T47D (cell line): ENCODE measurements at regions not wholly inside any gene's neighbourhood (a gene's known extent, or its start where the extent isn't known, plus 50 kb on each side); places are given as distances from the start of the nearest gene placed in this dataset.
"Not testable (repeated sequence)": the region's sequence is repeated elsewhere in the genome, so short reads cannot be mapped to it uniquely, and the experiment has no call there.

Source experiments
- DNase-seq, 2 experiments: peaks; one replicate each; pipeline versions ENCODE4 v3.0.0 to v3.0.0-alpha.2; 2011 to 2012; ENCODE audit warnings: low read depth in 1 of 2, low spot score in 1 of 2
- JUND ChIP-seq: IDR thresholded peaks from 2 replicates; pipeline ENCODE4 v1.6.1; 2012; ENCODE audit warnings: low read depth
- in situ Hi-C: cut with HindIII; loops from 2 replicates; pipeline ENCODE4 v1.10.0; 2016; ENCODE audit warnings: low sequenced_read_pairs, low pct_unique_long_range_greater_than_20kb

- DNase-seq = no peak
- in situ Hi-C loops = no loop called here
- no peak for TF ChIP-seq JUND
Observed at GRCh38 chr2:195356920-195357440, 300.0 kb upstream of the SLC39A10 start.

GRCh38 chr2:195356026-195356425, 301.0 kb upstream of the SLC39A10 start:
- DNase-seq = no peak
- in situ Hi-C loops = no loop called here
- TF ChIP-seq JUND = no peak

- no peak for TF ChIP-seq JUND
- in situ Hi-C loops = no loop called here
- no peak for DNase-seq
Observed at GRCh38 chr2:195352581-195352980, 304.4 kb upstream of the SLC39A10 start.

GRCh38 chr2:195343942-195344530, 313.0 kb upstream of the SLC39A10 start:
- in situ Hi-C loops = no loop called here
- TF ChIP-seq JUND = no peak
- DNase-seq = no peak

GRCh38 chr2:195343540-195343939, 313.5 kb upstream of the SLC39A10 start:
- no peak for DNase-seq
- TF ChIP-seq JUND = no peak
- in situ Hi-C loops = no loop called here

GRCh38 chr2:195342061-195342460, 315.0 kb upstream of the SLC39A10 start:
- no peak for TF ChIP-seq JUND
- DNase-seq = no peak
- in situ Hi-C loops = no loop called here

GRCh38 chr2:195338856-195339255, 318.2 kb upstream of the SLC39A10 start:
- DNase-seq = no peak
- TF ChIP-seq JUND = no peak
- in situ Hi-C loops = no loop called here

GRCh38 chr2:195337597-195337996, 319.4 kb upstream of the SLC39A10 start:
- DNase-seq = no peak
- no peak for TF ChIP-seq JUND
- in situ Hi-C loops = no loop called here

- no peak for TF ChIP-seq JUND
- in situ Hi-C loops = no loop called here
Observed at GRCh38 chr2:195333869-195334268, 323.2 kb upstream of the SLC39A10 start.

GRCh38 chr2:195331966-195332365, 325.1 kb upstream of the SLC39A10 start:
- DNase-seq = no peak
- TF ChIP-seq JUND = no peak
- in situ Hi-C loops = no loop called here

More at GRCh38 chr2:195333869-195334268, 323.2 kb upstream of the SLC39A10 start:
- no peak for DNase-seq

GRCh38 chr2:195331129-195331528, 325.9 kb upstream of the SLC39A10 start:
- no peak for TF ChIP-seq JUND
- in situ Hi-C loops = no loop called here

GRCh38 chr2:195330513-195330956, 326.5 kb upstream of the SLC39A10 start:
- in situ Hi-C loops = no loop called here
- DNase-seq = no peak
- no peak for TF ChIP-seq JUND

More at GRCh38 chr2:195331129-195331528, 325.9 kb upstream of the SLC39A10 start:
- no peak for DNase-seq

GRCh38 chr2:195329784-195330183, 327.2 kb upstream of the SLC39A10 start:
- in situ Hi-C loops, DNase-seq: not testable (repeated sequence)

GRCh38 chr2:195326537-195326936, 330.5 kb upstream of the SLC39A10 start:
- in situ Hi-C loops = no loop called here
- TF ChIP-seq JUND = no peak
- no peak for DNase-seq
